Psoas muscle (tissue), 7 donors: ENCODE measurements at regions not wholly inside any gene's neighbourhood (a gene's known extent, or its start where the extent isn't known, plus 50 kb on each side); places are given as distances from the start of the nearest gene placed in this dataset.

ENCODE experiments used
- ATAC-seq, 4 donors: fragments of 200-7000 bp; cut with Tn5 transposase; one replicate each; pipeline ENCODE4 v1.9.1; 2020; ENCODE audit warnings: moderate library complexity in 3 of 4, mild to moderate bottlenecking in 2 of 4
- DNase-seq, 2 donors: peaks; one replicate each; pipeline ENCODE4 v3.0.0-alpha.2; 2020
- H3K27ac ChIP-seq: fragments of 200-600 bp; one replicate; pipeline ENCODE4 v1.8.0; 2022
- H3K27me3 ChIP-seq, 3 donors: fragments of 200-600 bp in 1 of 3; one replicate each; pipeline versions ENCODE4 v1.6.1 to v1.8.0; 2013 to 2022; ENCODE audit warnings: low read length in 2 of 3, mild to moderate bottlenecking in 2 of 3, moderate library complexity in 1 of 3; ENCODE audit not compliant: insufficient read depth in 3 of 3
- H3K36me3 ChIP-seq, 2 donors: fragments of 200-600 bp in 1 of 2; one replicate each; pipeline versions ENCODE4 v1.6.1 to v1.8.0; 2013 to 2022; ENCODE audit warnings: low read depth in 1 of 2, mild to moderate bottlenecking in 1 of 2, moderate library complexity in 1 of 2; ENCODE audit not compliant: insufficient read depth in 1 of 2
- H3K4me1 ChIP-seq: fragments of 200-600 bp; one replicate; pipeline ENCODE4 v1.8.0; 2022
- H3K4me3 ChIP-seq: fragments of 200-600 bp; one replicate; pipeline ENCODE4 v1.8.0; 2022; ENCODE audit warnings: mild to moderate bottlenecking
- H3K9me3 ChIP-seq: fragments of 200-600 bp; one replicate; pipeline ENCODE4 v1.8.0; 2022
- CTCF ChIP-seq: fragments of 200-600 bp; IDR thresholded peaks from one replicate; pipeline ENCODE4 v1.8.0; 2022; ENCODE audit warnings: antibody characterized with exemption
- WGBS, 3 donors: extraction: QIAGEN DNeasy Blood & Tissue Kit; methylation state at CpG; one replicate each; pipeline versions ENCODE4 v1.1.6 to v1.1.7; 2013; 5-methylcytosine and 5-hydroxymethylcytosine counted together
- intact Hi-C, 2 donors: fragments of 100-400 bp; cut with DNase I; formaldehyde crosslinking; loops; one replicate each; pipeline versions ENCODE4 v1.11.0 to v1.14.2; 2022
- donor health status: healthy with polysubstance abuse.
- donor health status: DM: no; HTN: no; CAD: no; lungs with moderate emphysema.
- donor health status: Bipolar disorder and iron deficiency.
- donor health status: healthy.
- donor health status: DM: yes; HTN: yes; CAD: no.
- donor health status: DM: no; HTN: no; CAD: no.
- donor health status: DM: yes; HTN: yes; CAD: no.

DNA sequence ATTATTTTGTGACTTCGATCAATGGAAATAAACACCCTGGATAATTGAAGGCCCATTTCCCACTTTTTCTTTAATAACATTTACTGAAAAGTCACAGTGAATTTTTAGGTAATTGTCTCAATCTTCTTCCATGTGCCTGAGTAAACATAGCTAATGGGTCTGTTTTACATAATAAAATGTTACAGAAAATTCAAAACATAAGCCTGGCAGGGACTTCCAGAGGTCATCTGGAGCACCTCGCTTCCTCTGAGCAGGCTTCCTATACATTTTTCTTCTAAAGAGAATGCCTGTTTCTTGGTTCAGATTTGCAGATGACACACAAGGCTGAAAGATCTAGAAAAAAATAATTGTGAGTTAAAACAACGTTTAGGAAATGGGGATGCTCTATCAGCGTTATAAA is 183.8 kb upstream of the PDE3A start:
- no peaks in the 10 kb centered on the region for H3K4me1 ChIP-seq
- no peak overlapping the region for H3K27ac ChIP-seq
- intact Hi-C loops = no loop called here
- no peak for DNase-seq
- TF ChIP-seq CTCF = no peak
- no peaks in the 10 kb centered on the region for H3K27me3 ChIP-seq
- no peak overlapping the region for H3K4me3 ChIP-seq
- 43 to 61% (median 45%) methylated on average over 4 of the region's 4 CpGs for WGBS, 3 donors
- ATAC-seq = no peak
- no peaks in the 10 kb centered on the region for H3K36me3 ChIP-seq
- H3K9me3 ChIP-seq = no peaks in the 10 kb centered on the region

- 38 to 59% (median 50%) methylated on average over 5 of the region's 5 CpGs for WGBS, 3 donors
- TF ChIP-seq CTCF = no peak
- DNase-seq (no peak), ATAC-seq (no peak)
- Histone ChIP-seq H3K4me3 (no peak overlapping the region), H3K36me3 (no peaks in the 10 kb centered on the region), H3K9me3 (no peaks in the 10 kb centered on the region), H3K27me3 (no peaks in the 10 kb centered on the region), H3K4me1 (no peaks in the 10 kb centered on the region), H3K27ac (no peak overlapping the region)
- intact Hi-C loops = no loop called here
Observed at GRCh38 chr12:20187456-20187855, 180.9 kb upstream of the PDE3A start.

DNA sequence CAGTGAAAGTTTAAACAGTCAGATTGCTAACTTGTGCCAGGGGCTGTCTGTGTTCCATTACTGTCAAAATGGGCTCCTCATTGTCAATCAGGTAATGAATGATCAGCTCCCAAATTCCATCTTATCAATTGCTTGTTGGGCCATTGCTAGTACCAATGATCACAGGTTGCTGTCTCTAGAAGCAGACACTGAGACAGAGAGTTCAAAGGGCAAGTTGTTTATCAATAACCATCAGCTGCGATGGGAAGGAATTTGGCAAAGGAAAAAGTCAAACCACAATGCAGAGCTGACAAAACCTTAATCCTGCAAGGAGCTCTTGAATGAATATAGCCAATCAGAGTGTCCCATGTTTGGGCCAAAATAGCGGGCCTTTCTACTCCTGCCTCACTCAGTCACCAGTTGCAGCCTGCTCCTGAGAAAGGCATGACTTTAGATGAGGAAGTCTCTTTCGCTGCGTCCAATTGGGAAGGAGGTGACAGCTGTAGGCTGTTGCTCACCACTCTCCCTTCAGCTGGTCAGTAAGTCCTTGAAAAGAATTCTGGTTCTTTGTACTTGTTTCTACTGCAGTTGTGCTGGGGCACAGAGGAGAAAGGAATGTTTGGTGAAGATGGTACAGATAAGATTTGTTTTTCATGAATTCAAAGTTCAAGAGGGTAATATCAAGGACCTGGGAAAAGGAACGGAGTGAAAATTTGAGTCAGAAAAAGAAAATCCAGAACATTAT is 179.2 kb upstream of the PDE3A start:
- no peaks in the 10 kb centered on the region for H3K36me3 ChIP-seq
- no peaks in the 10 kb centered on the region for H3K9me3 ChIP-seq
- no peaks in the 10 kb centered on the region for H3K27me3 ChIP-seq
- intact Hi-C loops = no loop called here
- TF ChIP-seq CTCF = no peak
- 49 to 53% (median 50%) methylated on average over 5 of the region's 5 CpGs for WGBS, 3 donors
- no peak for ATAC-seq
- no peaks in the 10 kb centered on the region for H3K4me1 ChIP-seq
- no peak for DNase-seq
- H3K4me3 ChIP-seq = no peak overlapping the region
- H3K27ac ChIP-seq = no peak overlapping the region

GRCh38 chr12:20189767-20190166 is 178.6 kb upstream of the PDE3A start:
- no peak overlapping the region for H3K4me3 ChIP-seq
- H3K4me1 ChIP-seq = no peaks in the 10 kb centered on the region
- H3K9me3 ChIP-seq = no peaks in the 10 kb centered on the region
- WGBS, 3 donors = 25 to 44% (median 35%) methylated on average over 2 of the region's 2 CpGs
- intact Hi-C loops = no loop called here
- DNase-seq = no peak
- H3K27me3 ChIP-seq = no peaks in the 10 kb centered on the region
- H3K36me3 ChIP-seq = no peaks in the 10 kb centered on the region
- no peak for ATAC-seq
- no peak overlapping the region for H3K27ac ChIP-seq
- TF ChIP-seq CTCF = no peak

DNA sequence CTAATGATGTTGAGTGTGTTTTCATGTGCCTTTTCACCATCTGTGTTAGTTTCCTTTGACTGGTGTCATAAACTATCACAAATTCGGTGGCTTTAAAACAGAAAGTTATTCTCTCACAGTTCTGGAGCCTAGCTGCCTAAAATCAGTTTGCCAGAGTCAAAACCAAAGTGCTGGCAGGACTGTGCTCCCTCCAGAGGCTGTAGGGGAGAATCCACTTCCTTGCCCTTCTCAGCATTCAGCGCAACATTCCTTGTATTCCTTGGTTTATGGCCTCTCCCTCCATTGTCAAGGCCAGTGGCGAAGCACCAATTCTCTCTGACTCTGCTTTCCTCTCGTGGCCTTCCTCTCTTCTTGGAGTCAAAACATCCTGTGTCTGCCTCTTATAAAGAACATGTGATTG is 174.2 kb upstream of the PDE3A start:
- intact Hi-C loops = no loop called here
- WGBS, 3 donors = 48 to 57% (median 51%) methylated on average over 4 of the region's 4 CpGs

More for the DNA sequence above, 174.2 kb upstream of the PDE3A start:
- ATAC-seq = no peak
- no peak for DNase-seq
- H3K27ac ChIP-seq = no peak overlapping the region
- no peaks in the 10 kb centered on the region for H3K27me3 ChIP-seq
- no peaks in the 10 kb centered on the region for H3K36me3 ChIP-seq
- TF ChIP-seq CTCF = no peak
- no peaks in the 10 kb centered on the region for H3K4me1 ChIP-seq
- H3K4me3 ChIP-seq = no peak overlapping the region
- no peaks in the 10 kb centered on the region for H3K9me3 ChIP-seq
